ENCODE measurements at regions not wholly inside any gene's neighbourhood (a gene's known extent, or its start where the extent isn't known, plus 50 kb on each side); places are given as distances from the start of the nearest gene placed in this dataset.

GRCh38 chr6:144588697-144589325 is 303.7 kb downstream of the UTRN start:
- peaks cover 3 to 6% of the 10 kb centered on the region in 2 donors for H3K4me1 ChIP-seq (ENCODE audit: control insufficient read depth in 2 of 2, insufficient read depth in 2 of 2, low read length in 2 of 2)
- no peak for TF ChIP-seq CTCF (IDR thresholded peaks at IDR 0.05)
- no peak overlapping the region for H3K4me3 ChIP-seq (ENCODE audit: control extremely low read depth in 1 of 5, extremely low read depth in 1 of 5, insufficient read depth in 1 of 5, low read depth in 2 of 5, low read length in 4 of 5)
- no peak overlapping the region for H2AFZ ChIP-seq (ENCODE audit: insufficient read depth, low read depth, low read length, poor library complexity, severe bottlenecking)
- Mint-ChIP-seq H3K4me1 (peaks cover 13% of the 10 kb centered on the region), H3K9me3 (ENCODE audit: insufficient read depth) (peaks cover 2% of the 10 kb centered on the region), H3K27ac (no peak overlapping the region), H3K27me3 (no peaks in the 10 kb centered on the region), H3K4me3 (no peak overlapping the region)
- no peak for DNase-seq
- H3K79me2 ChIP-seq (ENCODE audit: control insufficient read depth, insufficient read depth, low read length) = peaks cover 21% of the 10 kb centered on the region
- H3K27me3 ChIP-seq (replicated peaks in 1 of 4; ENCODE audit: control extremely low read depth in 1 of 4, control insufficient read depth in 3 of 4, insufficient read depth in 4 of 4, low read length in 3 of 4) = no peaks in the 10 kb centered on the region
- H3K9ac ChIP-seq (ENCODE audit: low read length) = no peak overlapping the region
- intact Hi-C loops (cut with micrococcal nuclease) = loop anchor here (10.0 kb wide), 1 partner anchor 1116 kb away; no protein-coding TSS in a partner anchor
- H3K9me3 ChIP-seq (ENCODE audit: control extremely low read depth in 1 of 3, control insufficient read depth in 2 of 3, insufficient read depth in 1 of 3, low read length in 2 of 3) = no peaks in the 10 kb centered on the region
- H4K20me1 ChIP-seq (ENCODE audit: control insufficient read depth, insufficient read depth, low read length, poor library complexity, severe bottlenecking) = peaks cover 63% of the 10 kb centered on the region
- no peak overlapping the region for H3K4me2 ChIP-seq (replicated peaks; ENCODE audit: low read depth, low read length, poor library complexity, severe bottlenecking)
- ChIA-PET POLR2A (no interaction called here), CTCF (interaction anchor here (0.7 to 1.4 kb wide), 3 partner anchors 11 to 1940 kb away, joined by 3 to 4 read pairs (median 4); no protein-coding TSS in a partner anchor)
- H3K27ac ChIP-seq (ENCODE audit: low read length in 2 of 2) = no peak overlapping the region
- 0% methylated on average over 1 of the region's 1 CpG for WGBS (ENCODE audit: insufficient coverage)
- H3K36me3 ChIP-seq (replicated peaks in 1 of 2; ENCODE audit: control extremely low read depth in 1 of 2, control insufficient read depth in 1 of 2, extremely low read depth in 1 of 2, insufficient read depth in 2 of 2, low read length in 1 of 2) = peaks cover 3 to 28% of the 10 kb centered on the region in 2 experiments
- ATAC-seq (ENCODE audit: low read depth) = no peak

- POLR2A ChIA-PET = no interaction called here
- H3K27ac ChIP-seq (ENCODE audit: low read length in 2 of 2) = no peak overlapping the region
- TF ChIP-seq EZH2 (IDR thresholded peaks at IDR 0.05; ENCODE audit: borderline replicate concordance, insufficient read depth, low read depth, low read length, poor library complexity, severe bottlenecking) (no peak), CTCF (IDR thresholded peaks at IDR 0.05) (no peak)
- Mint-ChIP-seq H3K27ac (no peak overlapping the region), H3K4me3 (no peak overlapping the region), H3K9me3 (ENCODE audit: insufficient read depth) (peaks cover 2% of the 10 kb centered on the region), H3K27me3 (no peaks in the 10 kb centered on the region), H3K4me1 (peaks cover 13% of the 10 kb centered on the region)
- DNase-seq (peak; percentile 6), ATAC-seq (ENCODE audit: low read depth) (no peak)
- no peak overlapping the region for H3K4me2 ChIP-seq (replicated peaks; ENCODE audit: low read depth, low read length, poor library complexity, severe bottlenecking)
- H3K79me2 ChIP-seq (ENCODE audit: control insufficient read depth, insufficient read depth, low read length) = peaks cover 24% of the 10 kb centered on the region
- H3K36me3 ChIP-seq (replicated peaks in 1 of 2; ENCODE audit: control extremely low read depth in 1 of 2, control insufficient read depth in 1 of 2, extremely low read depth in 1 of 2, insufficient read depth in 2 of 2, low read length in 1 of 2) = peaks cover 6 to 28% of the 10 kb centered on the region in 2 experiments
- intact Hi-C loops (cut with micrococcal nuclease) = no loop called here
- H3K9me3 ChIP-seq (ENCODE audit: control extremely low read depth in 1 of 3, control insufficient read depth in 2 of 3, insufficient read depth in 1 of 3, low read length in 2 of 3) = no peaks in the 10 kb centered on the region
- H3K4me3 ChIP-seq (ENCODE audit: control extremely low read depth in 1 of 5, extremely low read depth in 1 of 5, insufficient read depth in 1 of 5, low read depth in 2 of 5, low read length in 4 of 5) = no peak overlapping the region
- no CpG with 5 or more reads among the region's 4 CpGs for WGBS (ENCODE audit: insufficient coverage)
- no peaks in the 10 kb centered on the region for H3K27me3 ChIP-seq (replicated peaks in 1 of 4; ENCODE audit: control extremely low read depth in 1 of 4, control insufficient read depth in 3 of 4, insufficient read depth in 4 of 4, low read length in 3 of 4)
- CTCF ChIA-PET = no interaction called here
- H2AFZ ChIP-seq (ENCODE audit: insufficient read depth, low read depth, low read length, poor library complexity, severe bottlenecking) = no peak overlapping the region
- no peak overlapping the region for H3K9ac ChIP-seq (ENCODE audit: low read length)
- H4K20me1 ChIP-seq (ENCODE audit: control insufficient read depth, insufficient read depth, low read length, poor library complexity, severe bottlenecking) = peaks cover 49% of the 10 kb centered on the region
- peaks cover 3 to 6% of the 10 kb centered on the region in 2 donors for H3K4me1 ChIP-seq (ENCODE audit: control insufficient read depth in 2 of 2, insufficient read depth in 2 of 2, low read length in 2 of 2)
These were observed 305.4 kb downstream of the UTRN start for GRCh38 chr6:144590532-144590931.
